SU-DHL-6 (cell line): ENCODE measurements at regions not wholly inside any gene's neighbourhood (a gene's known extent, or its start where the extent isn't known, plus 50 kb on each side); places are given as distances from the start of the nearest gene placed in this dataset.

Experiments used
- H2AFZ ChIP-seq: fragments of 200-600 bp; sonication (generic); 2 replicates; pipeline ENCODE4 v1.6.1; 2014; ENCODE audit warnings: low read depth, mild to moderate bottlenecking, moderate library complexity, mixed read lengths, antibody characterized with exemption, low read length; ENCODE audit not compliant: severe bottlenecking
- H3F3A ChIP-seq: fragments of 200-600 bp; shearing (Covaris generic); 2 replicates; pipeline ENCODE4 v1.6.0; 2016; ENCODE audit warnings: antibody characterized with exemption, mild to moderate bottlenecking; ENCODE audit not compliant: insufficient read depth
- H3K27ac ChIP-seq: fragments of 200-600 bp; sonication (generic); 2 replicates; pipeline ENCODE4 v1.5.1; 2016; ENCODE audit warnings: low read depth, mild to moderate bottlenecking, low read length, moderate library complexity, mixed read lengths
- H3K27me3 ChIP-seq: fragments of 200-600 bp; sonication (generic), shearing (Covaris generic); 2 replicates; pipeline ENCODE4 v1.6.0; 2014; ENCODE audit warnings: mild to moderate bottlenecking, low read length
- H3K36me3 ChIP-seq: fragments of 200-600 bp; sonication (generic); 2 replicates; pipeline ENCODE4 v1.6.1; 2014; ENCODE audit warnings: mild to moderate bottlenecking, low read length, mixed read lengths
- H3K4me2 ChIP-seq: fragments of 300-600, 200-600 bp; shearing (Covaris generic), sonication (generic); 2 replicates; pipeline ENCODE4 v1.6.0; 2014; ENCODE audit warnings: low read length, low read depth, mild to moderate bottlenecking; ENCODE audit not compliant: poor library complexity, severe bottlenecking
- H3K4me3 ChIP-seq: fragments of 200-600 bp; sonication (generic); 2 replicates; pipeline ENCODE4 v1.5.1; 2014; ENCODE audit warnings: antibody characterized with exemption, low read length, mild to moderate bottlenecking, mixed read lengths; ENCODE audit not compliant: insufficient read depth, poor library complexity, severe bottlenecking
- H3K79me2 ChIP-seq: fragments of 200-600 bp; sonication (generic); 2 replicates; pipeline ENCODE4 v1.6.1; 2014; ENCODE audit warnings: mild to moderate bottlenecking, low read length, moderate library complexity; ENCODE audit not compliant: insufficient read depth
- H3K9ac ChIP-seq: fragments of 200-600 bp; sonication (generic); 2 replicates; pipeline ENCODE4 v1.7.0; 2014; ENCODE audit warnings: mild to moderate bottlenecking, low read length
- H3K9me2 ChIP-seq: fragments of 200-600 bp; sonication (generic); replicated peaks from 2 replicates; pipeline ENCODE4 v1.6.1; 2014; ENCODE audit warnings: low read length; ENCODE audit not compliant: insufficient read depth
- H3K9me3 ChIP-seq: fragments of 200-600 bp; sonication (generic); 2 replicates; pipeline ENCODE4 v1.6.1; 2014; ENCODE audit warnings: low read length, mixed read lengths; ENCODE audit not compliant: insufficient read depth
- H4K20me1 ChIP-seq: fragments of 200-600 bp; sonication (generic); 2 replicates; pipeline ENCODE4 v1.6.1; 2014; ENCODE audit warnings: low read depth, mild to moderate bottlenecking, antibody characterized with exemption, low read length, moderate library complexity, mixed read lengths
- EZH2phosphoT487 ChIP-seq: fragments of 200-600 bp; sonication (generic), shearing (Covaris generic); conservative IDR thresholded peaks from 2 replicates; pipeline ENCODE4 v1.6.1; 2018; ENCODE audit warnings: mild to moderate bottlenecking, antibody characterized with exemption, low read length, moderate library complexity, mixed read lengths
- TF ChIP-seq, protein P1 (sequence below): fragments of 200-600 bp; sonication (generic); IDR thresholded peaks from one replicate; pipeline ENCODE4 v1.5.1; 2017; ENCODE audit warnings: antibody characterized with exemption, mild to moderate bottlenecking, low read length, moderate library complexity; ENCODE audit not compliant: insufficient read depth, poor library complexity, severe bottlenecking

- no peaks in the 10 kb centered on the region for H3K79me2 ChIP-seq
- no peak overlapping the region for H3K9ac ChIP-seq
- no peaks in the 10 kb centered on the region for H3K36me3 ChIP-seq
- H3K4me3 ChIP-seq: no peak overlapping the region
- H3K9me2 ChIP-seq: no peaks in the 10 kb centered on the region
- H2AFZ ChIP-seq: no peak overlapping the region
- H4K20me1 ChIP-seq: no peaks in the 10 kb centered on the region
- H3K27ac ChIP-seq: no peak overlapping the region
- TF ChIP-seq, protein P1, sequence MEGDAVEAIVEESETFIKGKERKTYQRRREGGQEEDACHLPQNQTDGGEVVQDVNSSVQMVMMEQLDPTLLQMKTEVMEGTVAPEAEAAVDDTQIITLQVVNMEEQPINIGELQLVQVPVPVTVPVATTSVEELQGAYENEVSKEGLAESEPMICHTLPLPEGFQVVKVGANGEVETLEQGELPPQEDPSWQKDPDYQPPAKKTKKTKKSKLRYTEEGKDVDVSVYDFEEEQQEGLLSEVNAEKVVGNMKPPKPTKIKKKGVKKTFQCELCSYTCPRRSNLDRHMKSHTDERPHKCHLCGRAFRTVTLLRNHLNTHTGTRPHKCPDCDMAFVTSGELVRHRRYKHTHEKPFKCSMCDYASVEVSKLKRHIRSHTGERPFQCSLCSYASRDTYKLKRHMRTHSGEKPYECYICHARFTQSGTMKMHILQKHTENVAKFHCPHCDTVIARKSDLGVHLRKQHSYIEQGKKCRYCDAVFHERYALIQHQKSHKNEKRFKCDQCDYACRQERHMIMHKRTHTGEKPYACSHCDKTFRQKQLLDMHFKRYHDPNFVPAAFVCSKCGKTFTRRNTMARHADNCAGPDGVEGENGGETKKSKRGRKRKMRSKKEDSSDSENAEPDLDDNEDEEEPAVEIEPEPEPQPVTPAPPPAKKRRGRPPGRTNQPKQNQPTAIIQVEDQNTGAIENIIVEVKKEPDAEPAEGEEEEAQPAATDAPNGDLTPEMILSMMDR: no peak
- TF ChIP-seq EZH2phosphoT487: no peak
- H3K9me3 ChIP-seq: no peaks in the 10 kb centered on the region
- H3K27me3 ChIP-seq: no peaks in the 10 kb centered on the region
- no peaks in the 10 kb centered on the region for H3F3A ChIP-seq
- H3K4me2 ChIP-seq: no peak overlapping the region
Measured at GRCh38 chr2:105570757-105571156, 171.9 kb upstream of the FHL2 start.

GRCh38 chr2:105570326-105570725 is 171.5 kb upstream of the FHL2 start:
- Histone ChIP-seq H3K27me3 (no peaks in the 10 kb centered on the region), H3K4me3 (no peak overlapping the region), H3K9ac (no peak overlapping the region), H4K20me1 (no peaks in the 10 kb centered on the region), H3K27ac (no peak overlapping the region), H3F3A (no peaks in the 10 kb centered on the region), H3K9me2 (no peaks in the 10 kb centered on the region), H3K36me3 (no peaks in the 10 kb centered on the region), H3K9me3 (no peaks in the 10 kb centered on the region), H2AFZ (no peak overlapping the region), H3K4me2 (no peak overlapping the region), H3K79me2 (no peaks in the 10 kb centered on the region)
- TF ChIP-seq, protein P1: no peak
- no peak for TF ChIP-seq EZH2phosphoT487

DNA sequence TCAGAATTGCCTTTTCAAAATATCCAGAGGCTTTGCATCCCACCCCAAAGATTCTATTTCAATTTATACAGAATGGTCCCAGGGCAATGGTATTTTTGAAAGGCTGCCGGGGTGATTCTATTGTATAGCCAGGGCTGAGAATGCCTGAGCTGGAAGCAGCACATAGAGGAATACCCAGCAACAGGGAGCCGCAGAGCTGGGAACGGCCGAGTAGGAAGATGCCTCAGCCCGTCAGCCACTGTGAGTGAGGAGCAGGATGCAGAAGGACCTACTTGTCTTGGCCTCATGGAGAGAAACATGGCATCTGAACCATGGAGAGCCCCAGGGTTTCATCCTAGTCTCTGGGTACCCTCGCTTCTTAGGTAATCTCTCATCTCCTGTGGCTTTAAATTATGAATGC is 170.8 kb upstream of the FHL2 start:
- H3K4me2 ChIP-seq: no peak overlapping the region
- H3F3A ChIP-seq: no peaks in the 10 kb centered on the region
- TF ChIP-seq, protein P1: no peak
- no peak for TF ChIP-seq EZH2phosphoT487
- no peaks in the 10 kb centered on the region for H3K27me3 ChIP-seq
- no peaks in the 10 kb centered on the region for H4K20me1 ChIP-seq
- no peak overlapping the region for H3K4me3 ChIP-seq
- no peaks in the 10 kb centered on the region for H3K79me2 ChIP-seq
- H3K9me3 ChIP-seq: no peaks in the 10 kb centered on the region
- no peaks in the 10 kb centered on the region for H3K9me2 ChIP-seq
- no peaks in the 10 kb centered on the region for H3K36me3 ChIP-seq
- H3K27ac ChIP-seq: no peak overlapping the region
- no peak overlapping the region for H2AFZ ChIP-seq
- H3K9ac ChIP-seq: no peak overlapping the region
